ENCODE measurements at regions not wholly inside any gene's neighbourhood (a gene's known extent, or its start where the extent isn't known, plus 50 kb on each side); places are given as distances from the start of the nearest gene placed in this dataset.

DNA sequence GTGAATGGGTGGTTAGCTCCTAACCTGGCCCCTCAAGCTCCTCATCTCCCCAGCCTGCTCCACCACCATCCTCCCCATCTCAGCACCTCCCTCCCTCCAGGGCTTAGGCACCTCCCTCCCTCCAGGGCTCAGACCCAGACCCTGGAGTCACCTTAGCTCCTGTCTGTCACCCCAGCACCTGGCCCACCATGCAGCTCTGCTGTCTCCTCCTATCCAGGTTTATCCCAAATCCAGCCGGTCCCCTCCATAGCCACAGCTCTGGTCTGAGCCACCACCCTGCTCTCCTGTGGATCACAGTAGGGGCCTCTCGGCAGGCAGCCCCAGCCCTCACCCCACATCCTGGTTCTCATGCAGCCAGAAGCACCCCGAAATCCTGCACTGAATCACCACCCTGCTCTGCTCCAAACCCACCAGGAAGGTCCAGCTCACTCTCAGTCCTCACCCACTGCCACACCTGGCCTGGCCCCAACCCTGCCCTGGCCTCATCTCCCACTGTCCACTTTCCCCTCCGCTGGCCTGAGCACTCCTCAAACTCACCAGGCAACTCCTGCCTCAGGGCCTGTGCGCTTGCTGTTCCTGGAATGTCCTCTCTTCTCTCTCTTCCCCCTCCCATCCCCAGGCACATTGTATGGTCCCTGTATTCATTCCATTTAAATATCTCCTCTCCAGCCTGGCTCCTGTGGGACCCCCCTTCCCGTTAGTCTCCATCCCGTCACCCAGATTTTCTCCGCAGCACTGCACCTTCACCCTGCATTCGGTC lies 62.6 kb downstream of the DIO3 start:
- TF ChIP-seq CTCF (IDR thresholded peaks at IDR 0.05; ENCODE audit: borderline replicate concordance, insufficient read depth, low read depth, low read length), result no peak

GRCh38 chr14:101624536-101624935 lies 63.2 kb downstream of the DIO3 start:
- no peak for TF ChIP-seq CTCF (IDR thresholded peaks at IDR 0.05; ENCODE audit: borderline replicate concordance, insufficient read depth, low read depth, low read length)

More for the DNA sequence above, 62.6 kb downstream of the DIO3 start:
- no peak overlapping the region for H3K4me3 ChIP-seq (ENCODE audit: low read depth, low read length)

DNA sequence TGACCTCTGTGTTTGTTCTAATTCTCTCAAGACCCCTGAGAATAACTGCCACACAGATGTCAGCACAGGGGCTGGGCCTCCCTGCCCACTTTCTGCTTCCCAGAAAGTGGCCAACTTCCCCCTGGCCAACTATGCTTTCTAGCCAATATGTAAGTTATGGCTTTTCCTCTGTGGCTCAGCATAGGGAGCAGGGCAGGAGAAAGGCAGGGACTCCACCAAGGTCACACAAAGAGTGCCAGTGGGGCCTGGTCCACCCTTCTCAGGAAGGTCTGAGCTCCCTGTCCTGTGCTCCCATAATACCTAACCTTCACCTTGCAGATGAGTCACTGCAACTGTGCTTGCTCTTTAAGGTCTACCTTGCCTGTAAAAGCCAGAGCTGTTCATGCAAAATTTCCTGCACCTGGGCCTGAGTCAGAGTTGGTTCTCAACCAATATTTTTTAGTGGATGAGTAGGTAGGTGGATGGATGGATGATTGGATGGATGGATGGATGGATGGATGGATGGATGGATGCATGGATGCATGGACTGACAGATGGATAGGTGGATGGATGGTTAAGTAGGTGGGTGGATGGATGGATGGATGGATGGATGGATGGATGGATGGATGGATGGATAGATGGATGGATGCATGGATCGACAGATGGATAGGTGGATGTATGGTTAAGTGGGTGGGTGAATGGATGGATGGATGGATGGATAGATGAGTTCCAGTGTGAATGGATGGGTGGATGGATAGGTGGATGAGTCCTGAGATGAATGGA lies 64.2 kb downstream of the DIO3 start:
- H3K4me3 ChIP-seq (ENCODE audit: low read depth, low read length), result no peak overlapping the region
- no peak for TF ChIP-seq CTCF (IDR thresholded peaks at IDR 0.05; ENCODE audit: borderline replicate concordance, insufficient read depth, low read depth, low read length)

More at GRCh38 chr14:101624536-101624935, 63.2 kb downstream of the DIO3 start:
- H3K4me3 ChIP-seq (ENCODE audit: low read depth, low read length), result no peak overlapping the region

DNA sequence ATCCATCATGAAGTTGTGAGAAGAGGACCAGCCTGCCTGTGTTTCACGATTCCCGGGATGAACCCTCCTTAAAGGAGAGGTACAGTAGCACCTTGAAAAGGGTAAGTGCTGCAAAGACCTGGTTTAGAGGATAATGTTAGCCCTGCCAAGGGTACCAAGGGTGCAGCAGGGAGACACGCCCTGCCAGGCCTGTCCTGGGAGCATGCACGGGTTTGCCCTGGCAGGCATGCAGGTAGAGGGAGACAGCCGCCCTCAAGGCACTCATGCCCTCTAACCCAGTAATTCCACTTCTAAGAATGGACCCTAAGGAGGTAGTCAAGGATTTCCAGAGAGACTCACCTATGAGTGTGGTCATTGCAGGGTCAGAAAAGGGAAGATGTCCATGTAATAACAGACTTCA lies 65.0 kb downstream of the DIO3 start:
- no peak overlapping the region for H3K4me3 ChIP-seq (ENCODE audit: low read depth, low read length)
- TF ChIP-seq CTCF (IDR thresholded peaks at IDR 0.05; ENCODE audit: borderline replicate concordance, insufficient read depth, low read depth, low read length), result no peak

GRCh38 chr14:101627915-101628262 lies 66.6 kb downstream of the DIO3 start:
- TF ChIP-seq CTCF (IDR thresholded peaks at IDR 0.05; ENCODE audit: borderline replicate concordance, insufficient read depth, low read depth, low read length), result no peak
- H3K4me3 ChIP-seq (ENCODE audit: low read depth, low read length), result no peak overlapping the region

- TF ChIP-seq CTCF (IDR thresholded peaks at IDR 0.05; ENCODE audit: borderline replicate concordance, insufficient read depth, low read depth, low read length), result peak; percentile 96
- no peak overlapping the region for H3K4me3 ChIP-seq (ENCODE audit: low read depth, low read length)
Observed at GRCh38 chr14:101628471-101628966, 67.2 kb downstream of the DIO3 start.

All from GM12875 (cell line).